HEK293T (cell line): ENCODE measurements at regions not wholly inside any gene's neighbourhood (a gene's known extent, or its start where the extent isn't known, plus 50 kb on each side); places are given as distances from the start of the nearest gene placed in this dataset.

Experiments used
- CTCF ChIA-PET: fragments of 350-600 bp; formaldehyde crosslinking; extraction: SDS; loops from one replicate; lab custom pipeline; 2021; ENCODE audit warnings: antibody characterized with exemption, inconsistent platforms; lab: Yijun Ruan, JAX
- POLR2A ChIA-PET: fragments of 350-600 bp; formaldehyde crosslinking; extraction: SDS; loops from one replicate; lab custom pipeline; 2020; ENCODE audit warnings: antibody characterized with exemption, inconsistent platforms; lab: Yijun Ruan, JAX
- DNase-seq: peaks from one replicate; pipeline ENCODE4 v3.0.0; 2012; ENCODE audit warnings: mixed read lengths; ENCODE audit errors: extremely low spot score
- ARNT ChIP-seq: fragments of 450-650 bp; IDR thresholded peaks from 2 replicates; pipeline ENCODE4 v1.6.1; 2017; ENCODE audit warnings: mild to moderate bottlenecking
- BHLHE40 ChIP-seq: fragments of 450-650 bp; IDR thresholded peaks from 2 replicates; pipeline ENCODE4 v1.6.1; 2016; ENCODE audit warnings: mild to moderate bottlenecking, moderate library complexity, borderline replicate concordance
- CTBP1 ChIP-seq: fragments of 450-650 bp; IDR thresholded peaks from 2 replicates; pipeline ENCODE4 v1.6.1; 2016; ENCODE audit warnings: borderline replicate concordance
- ELF4 ChIP-seq: fragments of 450-650 bp; IDR thresholded peaks from 2 replicates; pipeline ENCODE4 v1.6.1; 2017; ENCODE audit warnings: antibody characterized with exemption
- FOXA1 ChIP-seq: fragments of 450-650 bp; IDR thresholded peaks from 2 replicates; pipeline ENCODE4 v1.6.1; 2016; ENCODE audit warnings: mild to moderate bottlenecking
- FOXK2 ChIP-seq: fragments of 450-650 bp; IDR thresholded peaks from 2 replicates; pipeline ENCODE4 v1.6.1; 2016; ENCODE audit warnings: mild to moderate bottlenecking
- FOXM1 ChIP-seq: fragments of 450-650 bp; IDR thresholded peaks from 2 replicates; pipeline ENCODE4 v1.6.1; 2017; ENCODE audit warnings: mild to moderate bottlenecking, borderline replicate concordance
- HDGF ChIP-seq: fragments of 450-650 bp; IDR thresholded peaks from 2 replicates; pipeline ENCODE4 v1.6.1; 2017; ENCODE audit warnings: antibody characterized with exemption, borderline replicate concordance
- L3MBTL2 ChIP-seq: fragments of 450-650 bp; conservative IDR thresholded peaks from 2 replicates; pipeline ENCODE4 v1.6.1; 2016; ENCODE audit warnings: mild to moderate bottlenecking
- LEF1 ChIP-seq: fragments of 450-650 bp; IDR thresholded peaks from 2 replicates; pipeline ENCODE4 v1.6.1; 2017; ENCODE audit warnings: mild to moderate bottlenecking, borderline replicate concordance
- NFRKB ChIP-seq: fragments of 450-650 bp; IDR thresholded peaks from 2 replicates; pipeline ENCODE4 v1.6.1; 2016; ENCODE audit warnings: mild to moderate bottlenecking, moderate library complexity
- PKNOX1 ChIP-seq: fragments of 450-650 bp; IDR thresholded peaks from 2 replicates; pipeline ENCODE4 v1.6.1; 2016
- SP1 ChIP-seq: fragments of 450-650 bp; IDR thresholded peaks from 2 replicates; pipeline ENCODE4 v1.6.1; 2017
- SUZ12 ChIP-seq: fragments of 450-650 bp; IDR thresholded peaks from 2 replicates; pipeline ENCODE4 v1.6.1; 2016; ENCODE audit warnings: mild to moderate bottlenecking
- TARDBP ChIP-seq: fragments of 450-650 bp; IDR thresholded peaks from 2 replicates; pipeline ENCODE4 v1.6.1; 2016
- ZNF384 ChIP-seq: fragments of 450-650 bp; IDR thresholded peaks from 2 replicates; pipeline ENCODE4 v1.6.1; 2016

- ChIA-PET CTCF (no interaction called here), POLR2A (no interaction called here)
- DNase-seq: no peak
- TF ChIP-seq PKNOX1 (no peak), ZNF384 (no peak), FOXA1 (no peak), ARNT (no peak), TARDBP (no peak), FOXK2 (no peak), BHLHE40 (no peak), ELF4 (no peak), HDGF (no peak), SP1 (no peak), CTBP1 (no peak), L3MBTL2 (no peak), LEF1 (no peak), FOXM1 (no peak), NFRKB (no peak), SUZ12 (no peak)
Measured at GRCh38 chr1:193525411-193525810, 339.0 kb upstream of the B3GALT2 start.

- POLR2A ChIA-PET: no interaction called here
- DNase-seq: no peak
- CTCF ChIA-PET: no interaction called here
- TF ChIP-seq CTBP1 (no peak), ARNT (no peak), ELF4 (no peak), TARDBP (no peak), ZNF384 (no peak), HDGF (no peak), SP1 (no peak), NFRKB (no peak), L3MBTL2 (no peak), FOXM1 (no peak), FOXK2 (no peak), SUZ12 (no peak), PKNOX1 (no peak)
Measured at GRCh38 chr1:193524616-193525015, 338.2 kb upstream of the B3GALT2 start.

- TF ChIP-seq HDGF (no peak), CTBP1 (no peak), L3MBTL2 (no peak), LEF1 (no peak), FOXA1 (no peak), PKNOX1 (no peak), TARDBP (no peak), ARNT (no peak), BHLHE40 (no peak), FOXK2 (no peak)
- CTCF ChIA-PET: no interaction called here
- POLR2A ChIA-PET: no interaction called here
- no peak for DNase-seq
Measured at GRCh38 chr1:193524021-193524420, 337.6 kb upstream of the B3GALT2 start.

- no peak for DNase-seq
- ChIA-PET CTCF (no interaction called here), POLR2A (no interaction called here)
- TF ChIP-seq L3MBTL2 (no peak), PKNOX1 (no peak), LEF1 (no peak), CTBP1 (no peak), NFRKB (no peak), FOXM1 (no peak), HDGF (no peak), FOXK2 (no peak), SP1 (no peak), ELF4 (no peak), FOXA1 (no peak), TARDBP (no peak), BHLHE40 (no peak), ARNT (no peak), SUZ12 (no peak), ZNF384 (no peak)
Measured at GRCh38 chr1:193520472-193520871, 334.1 kb upstream of the B3GALT2 start.

GRCh38 chr1:193519922-193520321 is 333.5 kb upstream of the B3GALT2 start:
- TF ChIP-seq ZNF384 (no peak), CTBP1 (no peak), FOXM1 (no peak), HDGF (no peak), SP1 (no peak), FOXK2 (no peak), SUZ12 (no peak), TARDBP (no peak), FOXA1 (no peak), ARNT (no peak), BHLHE40 (no peak), NFRKB (no peak), LEF1 (no peak), L3MBTL2 (no peak)
- no peak for DNase-seq
- CTCF ChIA-PET: no interaction called here
- POLR2A ChIA-PET: no interaction called here
